Gastrocnemius medialis (tissue), 4 donors: ENCODE measurements at regions not wholly inside any gene's neighbourhood (a gene's known extent, or its start where the extent isn't known, plus 50 kb on each side); places are given as distances from the start of the nearest gene placed in this dataset.
"Not testable (repeated sequence)": the region's sequence is repeated elsewhere in the genome, so short reads cannot be mapped to it uniquely, and the experiment has no call there.

Experiments
- ATAC-seq, 2 donors: fragments of 150-250 bp; one replicate each; pipeline ENCODE4 v1.9.1; 2016
- DNase-seq, 2 donors: peaks; one replicate each; pipeline ENCODE4 v3.0.0-alpha.2; 2019
- H3K27ac ChIP-seq, 4 donors: fragments of 200-600 bp; sonication (generic); 1 replicate in 1 of 4; 2 replicates in 3 of 4; pipeline ENCODE4 v1.5.1; 2016 to 2018; ENCODE audit warnings: mild to moderate bottlenecking in 2 of 4, moderate library complexity in 1 of 4
- H3K27me3 ChIP-seq, 3 donors: fragments of 200-600 bp; sonication (generic) in 2 of 3; 1 replicate in 1 of 3; 2 replicates in 2 of 3; pipeline versions ENCODE4 v1.5.1 to v1.6.0; 2016 to 2019; ENCODE audit warnings: mild to moderate bottlenecking in 1 of 3, moderate library complexity in 1 of 3
- H3K36me3 ChIP-seq, 2 donors: fragments of 200-600 bp; sonication (generic) in 1 of 2; one replicate each; pipeline ENCODE4 v1.5.1; 2017 to 2018
- H3K4me1 ChIP-seq, 2 donors: fragments of 200-600 bp; sonication (generic) in 1 of 2; one replicate each; pipeline ENCODE4 v1.5.1; 2016 to 2017; ENCODE audit warnings: mild to moderate bottlenecking in 2 of 2
- H3K4me3 ChIP-seq, 4 donors: fragments of 200-600 bp; sonication (generic) in 3 of 4; 1 replicate in 1 of 4; 2 replicates in 3 of 4; pipeline ENCODE4 v1.5.1; 2016 to 2019; ENCODE audit warnings: mild to moderate bottlenecking in 2 of 4
- H3K9me3 ChIP-seq, 3 donors: fragments of 200-600 bp; sonication (generic) in 2 of 3; 1 replicate in 1 of 3; 2 replicates in 2 of 3; pipeline ENCODE4 v1.5.1; 2016 to 2019
- POLR2A ChIP-seq, 2 donors: fragments of 450-650 bp; IDR thresholded peaks; one replicate each; pipeline ENCODE4 v1.6.1; 2017; ENCODE audit warnings: antibody characterized with exemption in 2 of 2, mild to moderate bottlenecking in 2 of 2, moderate library complexity in 2 of 2
- in situ Hi-C, 4 donors: fragments of 200-750 bp; cut with MboI; loops; one replicate each; pipeline versions ENCODE4 v1.15.0 to v1.8.0; 2017; ENCODE audit warnings: low sequenced_read_pairs in 4 of 4
- intact Hi-C: fragments of 100-400 bp; cut with DNase I; formaldehyde crosslinking; loops from one replicate; pipeline ENCODE4 v1.15.1; 2023; ENCODE audit warnings: low total_unique reads
- TF ChIP-seq, protein P1 (sequence below), 5 experiments: fragments of 450-650 bp in 3 of 5; fragments of 200-600 bp in 2 of 5; sonication (generic) in 2 of 5; IDR thresholded peaks in 4 of 5; conservative IDR thresholded peaks in 1 of 5; 1 replicate in 4 of 5; 2 replicates in 1 of 5; pipeline ENCODE4 v1.5.1; 2016 to 2019; ENCODE audit warnings: antibody characterized with exemption in 5 of 5, mild to moderate bottlenecking in 3 of 5, moderate library complexity in 3 of 5

GRCh38 chr3:145450018-145450682, 710.8 kb downstream of the PLOD2 start:
- Histone ChIP-seq H3K27ac (no peak overlapping the region), H3K4me1 (no peaks in the 10 kb centered on the region), H3K36me3 (no peaks in the 10 kb centered on the region), H3K27me3 (no peaks in the 10 kb centered on the region), H3K4me3 (no peak overlapping the region), H3K9me3 (no peaks in the 10 kb centered on the region)
- TF ChIP-seq, protein P1, sequence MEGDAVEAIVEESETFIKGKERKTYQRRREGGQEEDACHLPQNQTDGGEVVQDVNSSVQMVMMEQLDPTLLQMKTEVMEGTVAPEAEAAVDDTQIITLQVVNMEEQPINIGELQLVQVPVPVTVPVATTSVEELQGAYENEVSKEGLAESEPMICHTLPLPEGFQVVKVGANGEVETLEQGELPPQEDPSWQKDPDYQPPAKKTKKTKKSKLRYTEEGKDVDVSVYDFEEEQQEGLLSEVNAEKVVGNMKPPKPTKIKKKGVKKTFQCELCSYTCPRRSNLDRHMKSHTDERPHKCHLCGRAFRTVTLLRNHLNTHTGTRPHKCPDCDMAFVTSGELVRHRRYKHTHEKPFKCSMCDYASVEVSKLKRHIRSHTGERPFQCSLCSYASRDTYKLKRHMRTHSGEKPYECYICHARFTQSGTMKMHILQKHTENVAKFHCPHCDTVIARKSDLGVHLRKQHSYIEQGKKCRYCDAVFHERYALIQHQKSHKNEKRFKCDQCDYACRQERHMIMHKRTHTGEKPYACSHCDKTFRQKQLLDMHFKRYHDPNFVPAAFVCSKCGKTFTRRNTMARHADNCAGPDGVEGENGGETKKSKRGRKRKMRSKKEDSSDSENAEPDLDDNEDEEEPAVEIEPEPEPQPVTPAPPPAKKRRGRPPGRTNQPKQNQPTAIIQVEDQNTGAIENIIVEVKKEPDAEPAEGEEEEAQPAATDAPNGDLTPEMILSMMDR (IDR thresholded peaks at IDR 0.05 in 4 of 5, conservative IDR thresholded peaks at IDR 0.05 in 1 of 5) = no peak
- TF ChIP-seq POLR2A (IDR thresholded peaks at IDR 0.05) = no peak
- in situ Hi-C loops = no loop called here
- intact Hi-C loops = no loop called here
- DNase-seq = no peak
- ATAC-seq = no peak

DNA sequence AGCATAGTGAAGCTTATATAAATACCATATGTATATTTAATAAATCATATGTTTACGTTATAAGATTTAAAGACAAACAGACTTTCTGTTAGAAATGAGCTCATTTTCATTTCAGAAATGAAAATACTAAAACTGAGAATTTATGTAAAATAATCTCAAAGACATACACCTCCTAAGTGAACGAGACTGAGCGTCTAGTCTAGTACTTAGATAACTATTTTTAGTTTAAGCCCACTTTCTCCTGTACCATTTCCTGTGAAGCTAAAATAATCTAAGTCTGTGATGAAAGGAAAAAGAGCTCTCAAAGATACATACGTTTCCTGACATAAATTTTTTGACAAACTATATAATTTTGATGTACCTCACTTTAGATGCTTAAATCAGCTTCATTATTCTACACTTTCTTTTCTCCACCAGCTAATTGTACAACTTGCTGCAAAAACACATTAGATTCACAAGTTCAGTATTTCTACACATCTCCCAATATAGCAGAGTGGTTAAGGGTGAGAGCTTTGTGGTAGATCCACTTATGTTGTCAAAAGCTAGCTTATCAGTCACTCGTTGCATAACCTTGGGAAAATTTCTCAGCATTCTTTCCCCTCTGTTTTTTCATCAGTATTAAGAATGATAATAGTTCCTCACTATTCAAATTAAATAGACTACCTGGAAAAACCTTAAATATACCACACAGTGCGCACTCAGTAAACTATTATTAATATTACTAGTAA, 703.0 kb downstream of the PLOD2 start:
- TF ChIP-seq, protein P1 (IDR thresholded peaks at IDR 0.05 in 4 of 5, conservative IDR thresholded peaks at IDR 0.05 in 1 of 5) = no peak
- no peak for TF ChIP-seq POLR2A (IDR thresholded peaks at IDR 0.05)
- no peaks in the 10 kb centered on the region for H3K4me1 ChIP-seq
- H3K27me3 ChIP-seq = no peaks in the 10 kb centered on the region
- no peak overlapping the region for H3K4me3 ChIP-seq
- DNase-seq (no peak), ATAC-seq (no peak)
- no peak overlapping the region for H3K27ac ChIP-seq
- H3K9me3 ChIP-seq = no peaks in the 10 kb centered on the region
- intact Hi-C loops = no loop called here
- no peaks in the 10 kb centered on the region for H3K36me3 ChIP-seq
- in situ Hi-C loops = no loop called here

- H3K27me3 ChIP-seq, H3K9me3 ChIP-seq, H3K36me3 ChIP-seq, ATAC-seq, H3K4me3 ChIP-seq, intact Hi-C loops, DNase-seq, H3K4me1 ChIP-seq, H3K27ac ChIP-seq, in situ Hi-C loops: not testable (repeated sequence)
These were observed 701.3 kb downstream of the PLOD2 start for GRCh38 chr3:145459681-145460080.

DNA sequence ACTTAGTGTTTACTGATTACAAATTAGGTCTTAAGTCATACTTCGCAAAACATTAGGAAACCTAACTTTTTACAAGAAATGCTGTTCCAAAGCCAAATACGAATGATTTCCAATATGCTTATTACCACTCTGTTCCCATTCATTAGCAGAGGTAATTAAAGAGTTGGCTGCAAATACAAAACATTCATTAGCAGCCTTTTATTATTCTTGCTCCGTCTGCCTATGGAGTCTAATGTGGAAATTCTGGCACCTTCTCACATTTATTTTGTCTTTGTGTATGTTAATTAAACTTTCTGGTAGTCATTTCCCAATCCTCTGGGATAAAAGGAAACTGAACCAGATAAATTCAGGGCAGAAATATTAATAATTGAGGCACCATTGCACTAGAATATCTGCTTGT, 689.0 kb downstream of the PLOD2 start:
- in situ Hi-C loops (no loop called here), intact Hi-C loops (no loop called here)
- Histone ChIP-seq H3K9me3 (no peaks in the 10 kb centered on the region), H3K36me3 (no peaks in the 10 kb centered on the region), H3K4me1 (no peaks in the 10 kb centered on the region), H3K4me3 (no peak overlapping the region), H3K27ac (no peak overlapping the region), H3K27me3 (no peaks in the 10 kb centered on the region)
- DNase-seq = no peak
- TF ChIP-seq POLR2A (IDR thresholded peaks at IDR 0.05) = no peak
- TF ChIP-seq, protein P1 (IDR thresholded peaks at IDR 0.05 in 4 of 5, conservative IDR thresholded peaks at IDR 0.05 in 1 of 5) = no peak
- no peak for ATAC-seq

- in situ Hi-C loops, H3K4me3 ChIP-seq, H3K4me1 ChIP-seq, ATAC-seq, H3K27ac ChIP-seq, H3K27me3 ChIP-seq, H3K9me3 ChIP-seq, H3K36me3 ChIP-seq, DNase-seq, intact Hi-C loops: not testable (repeated sequence)
These were observed 678.2 kb downstream of the PLOD2 start for GRCh38 chr3:145482735-145483134.
